HepG2 (cell line): ENCODE measurements at regions not wholly inside any gene's neighbourhood (a gene's known extent, or its start where the extent isn't known, plus 50 kb on each side); places are given as distances from the start of the nearest gene placed in this dataset.

ENCODE experiments used
- ATAC-seq: fragments of 200-7000 bp; cut with Tn5 transposase; 3 replicates; pipeline ENCODE4 v1.9.1; 2020; ENCODE audit warnings: mild to moderate bottlenecking, moderate library complexity
- BruUV-seq: library from RNA; stranded (reverse); fragments of 400-500 nt; replicated peaks from 2 replicates; lab custom pipeline; 2021; lab: Mats Ljungman, UMichigan
- CTCF ChIA-PET: fragments of 300-600 bp; formaldehyde crosslinking; extraction: SDS; loops from one replicate; lab custom pipeline; 2021; ENCODE audit warnings: low total read pairs, inconsistent platforms, low intra/inter-chr PET ratio; lab: Yijun Ruan, JAX
- POLR2A ChIA-PET: fragments of 350-600 bp; sonication (Branson Sonifier 250); formaldehyde crosslinking; loops from one replicate; lab custom pipeline; 2020; ENCODE audit warnings: antibody characterized with exemption, inconsistent platforms; lab: Yijun Ruan, JAX
- DNase-seq: peaks from one replicate; pipeline ENCODE4 v3.0.0-alpha.2; 2015; ENCODE audit warnings: low spot score
- FAIRE-seq: peaks from 3 replicates; lab custom pipeline; 2011; peaks lifted over from hg19 to GRCh38; lab: Jason Lieb, UNC
- H2AFZ ChIP-seq: one replicate; pipeline ENCODE4 v1.6.1; 2011; ENCODE audit warnings: low read length, inconsistent platforms
- H3K27ac ChIP-seq: fragments of 300-600 bp; 3 replicates; pipeline ENCODE4 v1.8.0; 2011; ENCODE audit warnings: mixed run types, mild to moderate bottlenecking, mixed read lengths, low read length, inconsistent platforms; ENCODE audit not compliant: insufficient read depth; ENCODE audit errors: extremely low read length
- H3K27me3 ChIP-seq, 2 experiments: fragments of 200-600 bp in 1 of 2; 2 replicates in 1 of 2; 3 replicates in 1 of 2; pipeline versions ENCODE4 v1.6.0 to v1.8.0; 2011; ENCODE audit warnings: low read length in 2 of 2, mild to moderate bottlenecking in 2 of 2, moderate library complexity in 2 of 2, inconsistent platforms in 1 of 2; ENCODE audit not compliant: insufficient read depth in 2 of 2, control insufficient read depth in 1 of 2
- H3K36me3 ChIP-seq, 2 experiments: fragments of 200-600 bp in 1 of 2; replicated peaks in 1 of 2; 2 replicates in 1 of 2; 3 replicates in 1 of 2; pipeline versions ENCODE4 v1.5.1 to v1.8.0; 2011; ENCODE audit warnings: low read length in 2 of 2, inconsistent platforms in 1 of 2; ENCODE audit not compliant: insufficient read depth in 2 of 2, control insufficient read depth in 1 of 2
- H3K4me1 ChIP-seq: 2 replicates; pipeline ENCODE4 v1.5.1; 2012; ENCODE audit warnings: low read length, inconsistent platforms; ENCODE audit not compliant: insufficient read depth
- H3K4me2 ChIP-seq: 2 replicates; pipeline ENCODE4 v1.6.0; 2011; ENCODE audit warnings: low read depth, low read length, inconsistent platforms
- H3K4me3 ChIP-seq, 3 experiments: fragments of 200-600 bp in 1 of 3; sonication (generic), shearing (Covaris generic) in 1 of 3; replicated peaks in 1 of 3; 2 replicates each; pipeline ENCODE4 v1.5.1; 2011 to 2016; ENCODE audit warnings: low read length in 3 of 3, inconsistent platforms in 2 of 3, low read depth in 2 of 3, mild to moderate bottlenecking in 2 of 3, control low read depth in 1 of 3, mixed read lengths in 1 of 3; ENCODE audit not compliant: insufficient read depth in 1 of 3
- H3K79me2 ChIP-seq: one replicate; pipeline ENCODE4 v1.6.1; 2011; ENCODE audit warnings: low read length, inconsistent platforms; ENCODE audit not compliant: insufficient read depth
- H3K9ac ChIP-seq: 2 replicates; pipeline ENCODE4 v1.6.0; 2011; ENCODE audit warnings: mild to moderate bottlenecking, low read depth, low read length, inconsistent platforms; ENCODE audit not compliant: insufficient read depth
- H3K9me3 ChIP-seq: 2 replicates; pipeline ENCODE4 v1.5.1; 2012; ENCODE audit warnings: mild to moderate bottlenecking, low read length
- H4K20me1 ChIP-seq: 2 replicates; pipeline ENCODE4 v1.6.0; 2011; ENCODE audit warnings: inconsistent platforms, mild to moderate bottlenecking, low read length, moderate library complexity; ENCODE audit not compliant: insufficient read depth
- MXI1 ChIP-seq: IDR thresholded peaks from 3 replicates; pipeline ENCODE4 v1.6.1; 2012; ENCODE audit warnings: low read depth, low read length, inconsistent platforms, borderline replicate concordance
- ZFP36L1 ChIP-seq: sonication (generic); formaldehyde crosslinking; IDR thresholded peaks from 2 replicates; pipeline ENCODE4 v1.8.0; 2022; ENCODE audit warnings: mild to moderate bottlenecking, missing genetic modification reagents, moderate library complexity
- ZFP37 ChIP-seq: sonication (generic); formaldehyde crosslinking; IDR thresholded peaks from 2 replicates; pipeline ENCODE4 v1.4.0; 2020; ENCODE audit warnings: missing genetic modification reagents, borderline replicate concordance
- ZNF282 ChIP-seq: fragments of 450-650 bp; IDR thresholded peaks from 2 replicates; pipeline ENCODE4 v1.6.1; 2018; ENCODE audit not compliant: partially characterized antibody
- ZNF33B ChIP-seq: sonication (generic); formaldehyde crosslinking; IDR thresholded peaks from 2 replicates; pipeline ENCODE4 v1.5.1; 2020; ENCODE audit warnings: mild to moderate bottlenecking, missing genetic modification reagents
- ZNF839 ChIP-seq: sonication (generic); formaldehyde crosslinking; IDR thresholded peaks from 2 replicates; pipeline ENCODE4 v1.4.0; 2020; ENCODE audit warnings: missing genetic modification reagents, mild to moderate bottlenecking, borderline replicate concordance
- in situ Hi-C: cut with HindIII; loops from 2 replicates; pipeline ENCODE4 v1.10.0; 2017; ENCODE audit warnings: low pct_unique_long_range_greater_than_20kb; ENCODE audit not compliant: extremely low pct_ligation_motif_present
- intact Hi-C: fragments of 100-400 bp; cut with micrococcal nuclease; formaldehyde crosslinking; loops from one replicate; pipeline ENCODE4 v1.10.0; 2022; ENCODE audit not compliant: unreplicated experiment
- TF ChIP-seq, protein P1 (sequence below), 2 experiments: fragments of 450-650 bp in 1 of 2; sonication (generic) in 1 of 2; formaldehyde crosslinking; IDR thresholded peaks; 2 replicates each; pipeline versions ENCODE4 v1.5.0 to v1.8.0; 2020 to 2022; ENCODE audit warnings: mild to moderate bottlenecking in 1 of 2, missing genetic modification reagents in 1 of 2
- TF ChIP-seq, protein P2 (sequence below): sonication (generic); formaldehyde crosslinking; IDR thresholded peaks from 2 replicates; pipeline ENCODE4 v1.5.1; 2020; ENCODE audit warnings: missing genetic modification reagents, mild to moderate bottlenecking, borderline replicate concordance

DNA sequence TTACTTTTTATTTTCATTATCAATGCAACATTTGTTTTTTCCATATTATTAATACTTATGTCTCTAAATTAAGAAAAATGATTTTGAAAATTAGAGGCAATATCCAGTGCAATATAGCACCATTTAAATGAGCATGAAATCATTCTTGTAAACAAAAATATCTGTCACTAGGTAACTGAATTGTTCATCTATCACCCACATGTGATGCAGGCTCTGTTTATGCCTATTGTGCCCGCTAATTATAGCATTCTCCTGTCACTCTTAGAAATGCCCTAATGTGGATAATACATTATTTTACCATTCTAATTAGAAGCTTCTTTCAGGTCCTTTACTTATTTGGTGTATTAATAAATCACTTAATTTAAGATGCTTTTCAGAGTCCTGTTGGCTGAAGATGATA lies 1332.4 kb downstream of the AACS start (continued):
- TF ChIP-seq ZFP37 (CRISPR knock-in tag) (no peak), MXI1 (no peak), ZNF282 (no peak), ZNF839 (CRISPR knock-in tag) (no peak), ZNF33B (no peak)
- TF ChIP-seq, protein P1, sequence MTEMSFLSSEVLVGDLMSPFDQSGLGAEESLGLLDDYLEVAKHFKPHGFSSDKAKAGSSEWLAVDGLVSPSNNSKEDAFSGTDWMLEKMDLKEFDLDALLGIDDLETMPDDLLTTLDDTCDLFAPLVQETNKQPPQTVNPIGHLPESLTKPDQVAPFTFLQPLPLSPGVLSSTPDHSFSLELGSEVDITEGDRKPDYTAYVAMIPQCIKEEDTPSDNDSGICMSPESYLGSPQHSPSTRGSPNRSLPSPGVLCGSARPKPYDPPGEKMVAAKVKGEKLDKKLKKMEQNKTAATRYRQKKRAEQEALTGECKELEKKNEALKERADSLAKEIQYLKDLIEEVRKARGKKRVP (CRISPR knock-in tag; IDR thresholded peaks at IDR 0.05), result no peak
- TF ChIP-seq, protein P2, sequence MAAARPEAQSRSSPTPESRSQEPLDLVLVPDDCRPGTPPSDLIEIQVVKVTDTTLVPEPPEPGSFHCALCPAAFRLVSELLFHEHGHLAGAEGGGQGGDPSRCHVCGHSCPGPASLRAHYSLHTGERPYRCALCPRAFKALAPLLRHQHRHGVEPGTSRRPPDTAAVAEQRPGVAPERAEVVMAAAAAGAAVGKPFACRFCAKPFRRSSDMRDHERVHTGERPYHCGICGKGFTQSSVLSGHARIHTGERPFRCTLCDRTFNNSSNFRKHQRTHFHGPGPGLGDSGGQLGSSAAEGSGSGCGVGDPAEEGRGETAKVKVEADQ (CRISPR knock-in tag), result no peak
- TF ChIP-seq, all 625 proteins: peak for 0

DNA sequence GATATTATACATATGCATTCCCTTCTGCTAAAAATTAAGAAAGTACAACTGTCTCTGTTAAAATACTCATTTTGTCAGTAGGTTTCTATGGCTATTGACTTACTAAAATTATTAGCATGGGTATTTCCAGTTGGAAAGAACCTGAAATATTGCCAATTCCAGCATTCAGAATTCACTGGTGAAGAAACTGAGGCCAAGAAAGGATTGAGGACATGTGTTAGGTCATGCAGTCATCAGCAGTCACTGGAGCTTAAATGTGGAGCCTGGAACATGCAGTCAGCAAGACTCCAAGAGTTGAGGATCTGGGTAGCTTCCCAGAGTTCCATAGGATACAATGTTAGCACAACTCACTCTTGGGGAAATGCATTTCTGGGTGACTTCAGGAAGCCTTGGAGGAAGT lies 1335.6 kb downstream of the AACS start:
- Histone ChIP-seq H3K9me3 (peaks cover 94% of the 10 kb centered on the region), H3K36me3 (no peaks in the 10 kb centered on the region), H3K27ac (no peak overlapping the region), H3K4me1 (no peaks in the 10 kb centered on the region), H3K79me2 (no peaks in the 10 kb centered on the region), H3K9ac (no peak overlapping the region), H3K4me2 (no peak overlapping the region), H4K20me1 (no peaks in the 10 kb centered on the region), H3K27me3 (no peaks in the 10 kb centered on the region), H3K4me3 (no peak overlapping the region), H2AFZ (no peak overlapping the region)
- DNase-seq, result no peak
- TF ChIP-seq ZFP36L1, result no peak
- FAIRE-seq, result no peak
- ChIA-PET POLR2A (no interaction called here), CTCF (no interaction called here)
- intact Hi-C loops (no loop called here), in situ Hi-C loops (no loop called here)
- ATAC-seq, result no peak
- no TSS peak for BruUV-seq
